SK-N-SH (cell line): ENCODE measurements at regions not wholly inside any gene's neighbourhood (a gene's known extent, or its start where the extent isn't known, plus 50 kb on each side); places are given as distances from the start of the nearest gene placed in this dataset.

ENCODE experiments used
- CHD2 ChIP-seq: fragments of 150-350 bp; IDR thresholded peaks from 2 replicates; pipeline ENCODE4 v1.6.1; 2018; ENCODE audit warnings: low read length; ENCODE audit not compliant: partially characterized antibody
- EP300 ChIP-seq, 2 experiments: IDR thresholded peaks; 2 replicates each; pipeline versions ENCODE4 v1.4.0 to v1.6.1; 2012; ENCODE audit warnings: borderline replicate concordance in 1 of 2, low read depth in 1 of 2, low read length in 1 of 2
- EZH2phosphoT487 ChIP-seq: fragments of 200-600 bp; sonication (generic); IDR thresholded peaks from 2 replicates; pipeline ENCODE4 v1.6.1; 2017; ENCODE audit warnings: low read depth, mixed run types, mild to moderate bottlenecking, antibody characterized with exemption, moderate library complexity, borderline replicate concordance
- MEF2A ChIP-seq: IDR thresholded peaks from 2 replicates; pipeline ENCODE4 v1.4.0; 2012; ENCODE audit warnings: low read depth, borderline replicate concordance
- NFIC ChIP-seq: IDR thresholded peaks from 2 replicates; pipeline ENCODE4 v1.4.0; 2012; ENCODE audit warnings: borderline replicate concordance
- POLR2AphosphoS5 ChIP-seq: IDR thresholded peaks from 2 replicates; pipeline ENCODE4 v1.6.1; 2012; ENCODE audit warnings: low read depth, low read length
- RAD21 ChIP-seq: IDR thresholded peaks from 2 replicates; pipeline ENCODE4 v1.6.1; 2012; ENCODE audit warnings: mild to moderate bottlenecking, low read length
- RCOR1 ChIP-seq: fragments of 150-350 bp; IDR thresholded peaks from 2 replicates; pipeline ENCODE4 v1.6.1; 2017; ENCODE audit warnings: antibody characterized with exemption, low read length
- SMC3 ChIP-seq: IDR thresholded peaks from 2 replicates; pipeline ENCODE4 v1.6.1; 2012; ENCODE audit warnings: low read depth, low read length, improper control_type of control experiment
- TAF1 ChIP-seq: IDR thresholded peaks from 2 replicates; pipeline ENCODE4 v1.6.1; 2012; ENCODE audit warnings: low read depth, mild to moderate bottlenecking, low read length, moderate library complexity, borderline replicate concordance
- TF ChIP-seq, protein P1 (sequence below): fragments of 200-600 bp; sonication (generic); IDR thresholded peaks from 2 replicates; pipeline ENCODE4 v1.6.1; 2017; ENCODE audit warnings: antibody characterized with exemption, mild to moderate bottlenecking, moderate library complexity
- TF ChIP-seq, protein P2 (sequence below): IDR thresholded peaks from 2 replicates; pipeline ENCODE4 v1.4.0; 2012; ENCODE audit warnings: low read depth

DNA sequence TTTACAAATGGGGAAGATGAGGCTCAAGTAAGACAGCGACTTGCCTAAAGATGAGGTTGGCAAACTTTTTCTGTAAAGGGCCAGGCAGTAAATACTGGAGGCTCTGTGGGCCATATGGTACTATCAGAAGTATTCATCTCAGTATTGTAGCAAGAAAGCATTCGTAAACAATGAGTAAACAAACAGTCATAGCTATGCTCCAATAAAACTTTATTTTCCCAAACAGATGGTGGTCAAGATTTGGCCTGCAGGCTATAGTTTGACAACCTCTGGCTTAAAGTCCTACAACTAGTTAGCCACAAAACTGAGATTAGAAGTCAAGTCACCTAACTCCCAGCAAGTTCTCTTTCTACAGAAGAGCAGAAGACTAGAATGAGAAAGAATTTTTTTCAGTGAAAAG is 177.0 kb upstream of the NECTIN3 start:
- TF ChIP-seq RCOR1 (no peak), RAD21 (no peak), EP300 (IDR thresholded peaks at IDR 0.05; ENCODE audit: borderline replicate concordance in 1 of 2, low read depth in 1 of 2, low read length in 1 of 2) (no peak), SMC3 (no peak), EZH2phosphoT487 (no peak), CHD2 (no peak), NFIC (no peak), MEF2A (no peak), TAF1 (no peak), POLR2AphosphoS5 (no peak)
- TF ChIP-seq, protein P1, sequence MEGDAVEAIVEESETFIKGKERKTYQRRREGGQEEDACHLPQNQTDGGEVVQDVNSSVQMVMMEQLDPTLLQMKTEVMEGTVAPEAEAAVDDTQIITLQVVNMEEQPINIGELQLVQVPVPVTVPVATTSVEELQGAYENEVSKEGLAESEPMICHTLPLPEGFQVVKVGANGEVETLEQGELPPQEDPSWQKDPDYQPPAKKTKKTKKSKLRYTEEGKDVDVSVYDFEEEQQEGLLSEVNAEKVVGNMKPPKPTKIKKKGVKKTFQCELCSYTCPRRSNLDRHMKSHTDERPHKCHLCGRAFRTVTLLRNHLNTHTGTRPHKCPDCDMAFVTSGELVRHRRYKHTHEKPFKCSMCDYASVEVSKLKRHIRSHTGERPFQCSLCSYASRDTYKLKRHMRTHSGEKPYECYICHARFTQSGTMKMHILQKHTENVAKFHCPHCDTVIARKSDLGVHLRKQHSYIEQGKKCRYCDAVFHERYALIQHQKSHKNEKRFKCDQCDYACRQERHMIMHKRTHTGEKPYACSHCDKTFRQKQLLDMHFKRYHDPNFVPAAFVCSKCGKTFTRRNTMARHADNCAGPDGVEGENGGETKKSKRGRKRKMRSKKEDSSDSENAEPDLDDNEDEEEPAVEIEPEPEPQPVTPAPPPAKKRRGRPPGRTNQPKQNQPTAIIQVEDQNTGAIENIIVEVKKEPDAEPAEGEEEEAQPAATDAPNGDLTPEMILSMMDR, result no peak
- TF ChIP-seq, protein P2, sequence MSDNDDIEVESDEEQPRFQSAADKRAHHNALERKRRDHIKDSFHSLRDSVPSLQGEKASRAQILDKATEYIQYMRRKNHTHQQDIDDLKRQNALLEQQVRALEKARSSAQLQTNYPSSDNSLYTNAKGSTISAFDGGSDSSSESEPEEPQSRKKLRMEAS, result no peak
